HG03159 (cell line): ENCODE measurements at regions not wholly inside any gene's neighbourhood (a gene's known extent, or its start where the extent isn't known, plus 50 kb on each side); places are given as distances from the start of the nearest gene placed in this dataset.
"Not testable (repeated sequence)": the region's sequence is repeated elsewhere in the genome, so short reads cannot be mapped to it uniquely, and the experiment has no call there.

Experiments used
- ATAC-seq: cut with Tn5 transposase; IDR thresholded peaks from one replicate; pipeline ENCODE4 v1.9.1; 2021; ENCODE audit warnings: mild to moderate bottlenecking, moderate library complexity; ENCODE audit not compliant: unreplicated experiment

DNA sequence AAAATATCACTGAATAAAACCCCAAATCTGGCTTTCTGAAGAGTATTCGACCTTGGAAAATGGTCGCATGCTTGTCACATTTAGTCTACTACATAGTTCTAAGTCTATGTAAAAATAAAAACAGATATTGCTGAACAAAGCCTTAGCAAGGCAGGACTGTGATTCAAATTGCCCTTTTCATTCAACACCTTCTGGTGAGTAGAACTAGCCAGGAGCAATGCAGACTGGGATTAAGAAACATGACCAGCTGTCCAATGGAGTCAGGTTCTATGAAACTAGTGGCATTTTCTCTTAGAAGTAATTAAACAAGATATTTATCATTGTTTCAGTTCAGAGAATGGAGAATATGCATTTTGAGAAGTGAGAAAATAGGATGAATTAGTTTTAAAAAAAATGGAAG lies 1260.5 kb upstream of the ACVR2A start:
- no peak for ATAC-seq

DNA sequence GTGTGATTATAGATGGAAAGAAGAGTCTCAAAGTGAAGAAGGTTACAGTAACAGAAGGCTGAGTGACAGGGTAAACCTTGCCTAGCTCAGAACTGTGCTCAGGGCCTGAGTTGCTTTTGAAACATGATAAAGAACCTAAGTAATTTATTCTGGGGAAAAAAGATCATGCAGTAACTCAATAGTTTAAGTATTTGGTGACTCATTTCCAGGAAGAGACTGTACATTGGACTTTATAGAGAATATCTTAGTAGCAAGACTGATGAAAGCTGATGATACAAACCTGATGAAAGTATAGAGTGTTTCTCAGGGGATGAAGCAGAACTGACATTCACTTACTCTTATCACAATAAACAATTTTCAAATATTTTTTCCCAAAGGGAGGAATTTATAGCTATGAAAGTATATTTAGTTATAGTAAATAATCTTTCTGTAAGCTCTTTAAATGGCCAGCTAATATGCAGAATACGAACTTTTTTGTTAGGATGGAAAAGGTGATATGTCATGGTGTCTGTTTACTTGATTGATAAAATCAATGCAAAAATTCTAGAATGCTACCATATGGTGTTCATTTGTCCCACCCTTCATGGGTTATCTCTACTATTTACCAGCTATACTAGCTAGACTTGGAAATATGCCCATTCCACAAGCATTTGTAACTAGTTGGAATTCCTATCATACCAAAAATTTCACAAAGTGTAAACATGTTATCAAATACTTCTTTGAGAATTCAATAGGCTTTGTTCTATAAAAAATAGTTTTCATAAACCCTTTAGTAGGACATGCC lies 1265.5 kb upstream of the ACVR2A start:
- ATAC-seq, result no peak

DNA sequence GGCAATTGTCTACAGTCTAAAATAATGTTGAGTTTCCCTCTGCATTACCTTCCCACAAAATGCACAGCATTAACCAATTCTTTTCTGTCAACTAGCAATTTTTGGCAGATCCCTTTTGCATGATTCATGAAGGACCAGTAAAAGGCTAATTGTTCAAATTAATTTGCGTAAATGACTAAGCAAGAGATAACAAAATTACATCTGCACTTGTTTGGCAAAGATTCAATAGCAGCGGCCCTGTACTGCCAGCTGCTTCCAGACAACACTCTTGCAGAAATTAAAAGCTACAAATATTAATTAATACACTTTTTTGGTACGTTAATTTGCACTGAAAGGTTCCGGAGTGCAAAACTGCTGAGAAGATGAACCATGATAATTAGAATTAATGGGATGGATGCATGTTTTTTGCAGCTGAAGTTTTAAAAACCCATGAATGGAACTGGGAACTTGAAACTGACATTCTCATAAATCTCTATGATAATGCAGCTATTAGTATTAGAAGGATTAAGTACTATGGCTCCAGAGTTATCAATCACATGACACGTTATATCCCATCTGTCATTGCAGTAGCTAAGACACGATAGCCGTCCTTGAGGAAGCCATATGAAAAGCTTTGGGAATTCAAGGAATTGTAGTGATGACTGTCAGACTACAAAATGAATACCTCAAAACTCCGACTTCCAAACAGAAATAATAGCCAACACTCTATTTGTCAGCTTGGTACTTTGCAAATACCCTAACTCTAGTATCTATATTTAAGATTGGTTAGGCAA lies 1268.3 kb upstream of the ACVR2A start:
- ATAC-seq, result no peak

DNA sequence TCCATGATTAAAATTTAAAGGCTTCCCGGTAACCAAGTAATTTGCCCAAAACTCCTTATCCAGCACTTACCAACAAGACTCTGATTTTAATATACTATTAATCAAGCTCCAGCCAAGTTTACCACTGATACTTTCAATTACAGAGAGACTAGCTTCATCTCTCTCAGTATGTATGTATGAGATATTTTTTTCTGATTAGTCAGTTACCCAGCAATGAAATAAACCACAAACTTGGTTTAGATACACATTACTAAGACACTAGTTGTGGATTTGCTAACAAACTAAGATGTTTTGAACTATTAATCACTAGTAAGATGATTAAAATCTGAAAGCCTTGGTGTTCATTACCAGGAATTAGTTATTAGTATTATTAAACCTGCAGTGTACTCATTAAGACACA lies 1272.2 kb upstream of the ACVR2A start:
- no peak for ATAC-seq

DNA sequence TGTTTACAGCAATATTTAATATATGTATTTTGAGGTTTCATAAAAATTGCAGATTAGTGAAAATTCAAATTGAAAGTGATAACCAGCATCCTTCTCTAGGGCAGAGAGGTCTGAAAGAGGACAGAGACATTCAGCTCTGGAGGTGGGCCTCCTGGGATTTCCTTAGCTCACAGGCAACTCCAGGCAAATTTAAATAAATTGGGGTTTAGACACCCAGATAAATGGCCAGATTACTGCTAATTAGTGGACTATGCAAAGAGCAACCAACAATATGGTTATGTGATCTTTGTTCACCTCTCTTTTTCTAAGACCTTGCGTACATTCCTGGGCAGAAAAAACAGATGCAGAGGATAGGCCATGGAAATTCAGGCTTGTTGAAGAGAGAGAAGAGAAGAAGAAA lies 1282.8 kb upstream of the ACVR2A start:
- ATAC-seq, result no peak

DNA sequence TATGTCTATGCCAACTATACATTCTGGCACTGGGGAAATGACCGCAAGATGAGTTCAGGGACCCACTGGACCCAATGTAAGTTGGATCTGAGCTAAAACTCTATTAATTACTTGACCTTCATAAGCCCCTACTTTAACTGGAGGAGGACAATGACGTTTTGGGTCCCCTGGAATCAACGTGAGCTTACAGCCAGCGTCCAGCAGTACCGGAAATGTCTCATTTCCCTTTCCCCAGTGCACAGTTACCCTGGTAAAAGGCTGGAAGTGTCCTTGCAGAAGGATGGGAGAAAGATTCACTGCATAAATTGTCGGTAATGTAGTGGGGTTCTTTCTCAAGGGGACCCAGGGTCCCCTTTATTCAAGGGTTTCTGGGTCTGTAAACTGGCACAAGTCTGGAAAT lies 1297.6 kb upstream of the ACVR2A start:
- ATAC-seq, result no peak

DNA sequence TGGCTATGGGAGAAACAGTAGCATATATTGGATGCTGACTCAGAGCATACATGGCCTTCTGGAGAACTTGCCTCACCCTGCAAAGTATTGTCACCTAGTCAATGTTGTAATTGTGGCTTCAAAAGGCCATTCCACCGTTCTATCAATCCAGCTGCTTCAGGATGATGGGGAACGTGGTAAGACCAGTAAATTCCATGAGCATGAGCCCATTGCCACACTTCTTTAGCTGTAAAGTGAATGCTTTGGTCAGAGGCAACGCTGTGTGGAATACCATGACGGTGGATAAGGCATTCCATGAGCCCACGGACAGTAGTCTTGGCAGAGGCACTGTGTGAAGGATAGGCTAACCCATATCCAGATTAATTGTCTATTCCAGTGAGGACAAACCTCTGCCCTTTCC lies 1300.1 kb upstream of the ACVR2A start:
- ATAC-seq, result no peak

DNA sequence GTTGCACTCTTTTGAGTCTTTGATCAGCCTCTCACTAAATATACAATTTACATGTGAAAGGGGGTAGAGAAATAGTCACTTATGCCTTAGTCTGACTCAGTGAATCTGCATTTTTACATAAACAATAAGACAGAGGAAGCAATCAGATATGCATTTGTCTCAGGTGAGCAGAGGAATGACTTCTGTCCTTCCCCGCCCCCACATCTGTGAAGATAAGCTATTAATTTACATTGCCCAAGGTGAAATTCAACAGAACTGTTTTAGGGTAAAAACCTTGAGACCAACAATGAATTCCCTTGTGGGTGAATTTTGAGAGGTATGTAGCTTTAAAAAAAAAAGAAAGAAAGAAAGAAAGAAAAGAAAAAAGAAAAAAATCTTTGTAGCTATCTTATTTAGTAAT lies 1302.9 kb upstream of the ACVR2A start:
- no peak for ATAC-seq

DNA sequence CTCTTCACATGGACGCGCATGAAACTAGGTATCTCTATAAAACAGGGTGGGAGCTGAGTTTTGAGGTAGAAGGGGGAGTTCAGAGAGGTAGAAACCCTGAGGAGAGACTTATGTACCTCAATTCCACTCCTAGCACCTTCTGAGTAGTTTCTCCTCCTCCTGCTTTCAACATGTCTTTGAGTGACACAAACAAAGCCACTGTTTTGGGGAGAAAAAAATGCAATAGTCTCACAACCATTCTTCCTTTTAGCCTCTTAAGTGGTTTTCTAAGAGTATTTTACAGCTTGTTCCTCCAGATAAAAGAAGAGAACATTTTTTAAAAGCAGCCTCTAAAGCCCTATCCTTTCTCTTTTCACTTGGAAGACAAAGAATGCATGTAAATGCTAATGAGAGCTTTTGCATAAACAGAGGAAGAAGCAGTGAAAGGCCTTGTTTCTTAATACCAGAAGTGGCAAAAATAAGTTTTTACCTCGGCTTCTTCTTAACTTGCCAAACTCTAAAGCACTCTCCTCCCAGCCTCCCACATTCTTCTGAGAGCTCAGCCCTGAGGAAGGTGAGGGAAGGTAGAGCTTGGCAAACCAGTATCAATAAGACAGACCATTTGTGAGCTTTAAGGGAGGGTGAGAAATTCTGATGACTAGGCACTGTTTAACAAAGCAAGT lies 1304.4 kb upstream of the ACVR2A start:
- no peak for ATAC-seq

DNA sequence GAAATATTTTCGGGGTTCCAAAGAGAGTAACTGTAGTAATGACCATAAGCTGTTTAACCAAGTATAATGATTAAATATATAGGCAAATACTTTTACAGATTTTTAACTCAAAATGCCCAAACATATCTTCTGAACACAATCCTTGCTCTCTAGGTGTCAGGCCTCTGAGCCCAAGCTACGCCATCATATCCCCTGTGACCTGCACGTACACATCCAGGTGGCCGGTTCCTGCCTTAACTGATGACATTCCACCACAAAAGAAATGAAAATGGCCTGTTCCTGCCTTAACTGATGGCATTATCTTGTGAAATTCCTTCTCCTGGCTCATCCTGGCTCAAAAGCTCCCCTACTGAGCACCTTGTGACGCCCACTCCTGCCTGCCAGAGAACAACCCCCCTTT lies 1305.1 kb upstream of the ACVR2A start:
- ATAC-seq, result not testable (repeated sequence)

DNA sequence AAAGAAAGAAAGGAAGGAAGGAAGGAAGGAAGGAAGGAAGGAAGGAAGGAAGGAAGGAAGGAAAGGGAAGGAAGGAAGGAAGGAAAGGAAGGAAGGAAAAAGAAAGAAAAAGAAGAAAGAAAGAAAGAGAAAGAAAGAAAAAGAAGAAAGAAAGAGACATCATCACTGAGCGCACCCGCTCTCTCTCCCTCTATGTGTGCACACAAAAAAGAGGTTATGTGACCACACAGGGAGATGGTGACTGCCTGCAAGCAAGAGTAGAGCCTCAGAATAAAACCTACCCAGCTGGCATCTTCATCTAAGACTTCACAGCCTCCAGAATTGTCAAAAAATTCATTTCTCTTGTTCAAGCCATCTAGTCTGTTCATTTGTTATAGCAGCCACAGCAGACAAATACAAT lies 1307.4 kb upstream of the ACVR2A start:
- ATAC-seq, result no peak

DNA sequence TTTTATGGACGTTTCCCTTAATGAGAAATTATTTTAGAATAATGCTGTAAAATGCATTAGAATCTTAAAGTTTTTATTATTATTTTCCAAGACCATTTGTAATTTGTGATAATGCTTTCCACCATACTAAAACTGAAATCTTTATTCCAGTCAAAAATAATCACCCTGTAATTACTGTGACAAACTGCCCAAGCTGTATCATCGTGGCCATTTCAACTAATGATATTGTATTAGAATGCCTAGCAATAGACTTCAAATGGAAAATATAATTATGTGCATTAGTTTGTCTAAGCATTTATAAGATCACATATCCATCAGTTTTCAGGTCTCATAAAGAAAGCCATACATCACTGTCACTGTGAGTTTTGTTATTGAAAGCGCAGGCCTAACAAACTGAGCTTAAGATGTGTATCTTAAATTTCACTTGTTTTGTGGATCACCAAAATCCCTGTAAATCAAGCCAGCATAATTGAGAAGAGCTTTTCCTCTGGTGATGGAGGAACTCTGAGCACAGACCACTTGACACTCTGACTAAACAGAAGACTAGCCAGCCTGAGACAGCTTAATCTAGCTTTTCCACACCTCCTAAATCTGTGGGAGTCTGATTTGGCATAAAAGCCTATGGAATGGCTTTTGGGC lies 1312.2 kb upstream of the ACVR2A start:
- no peak for ATAC-seq

DNA sequence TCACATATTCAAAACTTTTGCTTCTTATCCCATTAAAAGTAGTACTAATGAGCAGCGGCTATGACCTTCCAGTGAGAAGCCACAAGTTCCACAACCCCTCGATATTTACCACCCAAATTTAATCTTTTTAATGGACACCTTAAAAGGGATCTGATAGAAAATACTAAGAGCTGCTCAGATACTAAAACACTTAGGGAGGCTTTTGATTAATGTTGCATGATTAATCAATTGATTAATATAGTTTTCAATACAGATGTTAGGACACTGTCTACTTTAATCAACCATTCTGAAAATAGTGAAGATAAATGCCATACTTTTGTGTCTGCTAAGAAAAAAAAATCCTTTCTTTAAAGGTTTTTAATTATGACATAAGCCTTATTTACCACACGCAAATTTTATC lies 1312.8 kb upstream of the ACVR2A start:
- ATAC-seq, result no peak

DNA sequence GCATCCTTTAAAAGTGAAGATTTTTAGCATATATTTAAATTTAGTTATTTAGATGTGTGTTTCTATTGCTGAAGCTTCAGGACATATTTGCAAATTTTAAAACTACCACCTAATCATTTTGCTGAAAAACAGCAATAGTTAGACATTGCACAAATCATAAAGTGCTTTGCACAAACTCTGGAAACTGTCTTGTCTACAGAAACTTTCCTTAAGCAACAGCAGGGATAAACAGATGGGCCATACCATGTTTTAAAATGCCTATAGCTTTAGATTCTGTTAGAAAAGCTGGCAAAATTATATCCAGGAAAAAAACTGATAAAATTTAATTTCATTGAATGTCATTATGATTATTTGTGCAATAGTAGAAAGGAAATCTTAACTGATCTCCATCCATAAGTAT lies 1313.9 kb upstream of the ACVR2A start:
- ATAC-seq, result no peak

DNA sequence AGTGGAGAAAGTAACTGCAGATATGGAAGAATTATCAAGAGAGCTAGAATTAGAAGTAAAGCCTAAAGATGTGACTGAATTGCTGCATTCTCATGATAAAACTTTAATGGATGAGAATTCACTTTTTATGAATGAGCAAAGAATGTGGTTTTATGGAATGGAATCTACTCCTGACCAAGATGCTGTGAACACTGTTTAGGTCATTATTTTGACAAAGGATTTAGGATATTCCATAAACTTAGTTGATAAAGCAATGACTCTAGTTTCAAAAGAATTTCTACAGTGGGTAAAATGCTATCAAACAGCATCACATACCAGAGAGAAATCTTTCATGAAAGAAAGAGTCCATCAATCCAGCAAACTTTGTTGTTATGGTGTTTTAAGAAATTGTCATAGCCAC lies 1317.7 kb upstream of the ACVR2A start:
- no peak for ATAC-seq

DNA sequence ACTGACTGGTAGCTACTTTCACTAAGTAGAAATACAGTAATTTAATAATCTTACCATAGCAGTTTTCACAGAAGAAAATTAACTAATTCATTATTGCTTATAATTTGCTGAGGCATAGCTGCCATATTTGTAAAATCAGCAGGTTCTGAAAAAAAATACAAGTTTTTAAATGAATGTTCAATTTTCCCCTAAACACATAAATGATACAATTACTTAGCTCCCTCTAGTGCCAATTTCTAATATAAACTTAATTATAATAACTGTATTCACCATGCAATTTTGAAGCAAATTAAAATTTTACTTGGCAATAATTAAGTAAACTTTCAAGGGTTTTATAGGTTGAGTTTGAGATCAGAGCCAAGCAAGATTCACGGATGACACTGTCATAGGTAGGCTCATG lies 1321.6 kb upstream of the ACVR2A start:
- peak; percentile 50 for ATAC-seq

DNA sequence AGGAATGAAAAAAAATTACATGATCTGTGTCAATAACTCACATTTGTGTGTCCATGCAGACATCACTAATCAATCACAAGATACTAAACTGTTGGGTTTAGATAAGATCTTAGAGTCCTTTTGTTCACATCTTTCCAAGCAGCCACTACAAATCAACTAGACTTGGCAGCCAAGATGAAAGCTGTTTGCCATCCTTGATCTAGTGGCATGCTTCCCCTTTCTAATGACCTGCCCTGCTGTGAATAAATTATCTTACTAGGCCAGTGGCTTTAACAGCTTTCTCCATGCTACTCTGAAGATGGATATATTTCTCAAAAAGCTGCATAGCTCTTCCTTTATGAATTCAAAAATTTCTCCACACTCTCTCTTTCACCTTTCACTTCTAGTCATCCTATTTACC lies 1338.0 kb upstream of the ACVR2A start:
- no peak for ATAC-seq

DNA sequence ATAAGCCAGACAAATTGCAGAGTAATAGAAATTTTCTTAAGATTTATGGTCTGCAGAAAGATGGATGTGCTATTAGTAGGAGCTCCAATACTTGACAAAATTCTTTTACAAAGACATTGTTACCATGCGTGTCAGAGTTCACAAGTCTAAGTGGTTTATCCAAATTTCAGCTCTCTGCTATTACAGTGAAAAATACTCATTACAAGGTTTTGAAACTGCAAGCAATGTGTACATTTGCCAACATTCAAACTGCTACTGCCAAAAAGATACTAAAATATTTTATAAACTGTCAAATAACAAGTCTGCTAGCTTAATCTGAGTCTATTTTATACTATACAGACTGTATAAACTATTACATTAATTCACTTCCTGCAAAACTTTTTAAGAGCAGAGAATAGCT lies 1341.5 kb upstream of the ACVR2A start:
- no peak for ATAC-seq

DNA sequence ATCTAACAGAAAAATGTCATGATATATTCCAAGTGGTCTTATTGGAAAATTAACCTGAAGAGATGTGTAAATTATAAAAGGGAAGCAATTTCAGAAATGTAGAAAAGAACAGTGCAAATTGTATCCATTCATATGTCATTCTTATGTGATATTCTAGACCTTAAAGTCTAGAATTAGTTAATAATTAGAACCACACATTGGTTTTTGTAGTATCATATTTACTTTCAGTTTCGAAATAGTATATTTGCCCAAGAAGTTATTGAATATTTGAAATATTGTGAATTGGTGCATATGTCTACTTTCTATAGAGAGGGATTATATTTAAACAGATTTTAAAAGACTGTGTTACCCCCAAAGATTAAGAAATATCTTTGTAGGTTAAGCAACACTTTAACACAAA lies 1348.6 kb upstream of the ACVR2A start:
- ATAC-seq, result peak; percentile 58

DNA sequence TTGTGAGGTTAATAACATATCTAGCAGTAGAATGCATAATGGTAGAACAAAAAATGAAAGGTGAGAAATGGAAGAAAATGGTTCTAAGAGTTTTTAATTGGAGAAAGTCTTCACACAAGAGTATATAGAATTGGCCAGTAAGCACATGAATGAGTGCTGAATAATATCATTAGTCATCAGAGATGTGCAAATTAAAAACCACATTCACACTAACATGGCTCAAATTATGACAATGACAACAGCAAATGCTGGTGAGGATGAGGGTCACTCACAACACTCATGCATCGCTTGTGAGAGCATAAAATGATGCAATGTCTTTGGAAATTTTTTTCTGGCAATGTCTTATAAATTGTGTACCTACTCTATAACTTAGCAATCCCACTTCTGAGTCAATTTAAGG lies 1355.4 kb upstream of the ACVR2A start:
- ATAC-seq, result no peak

DNA sequence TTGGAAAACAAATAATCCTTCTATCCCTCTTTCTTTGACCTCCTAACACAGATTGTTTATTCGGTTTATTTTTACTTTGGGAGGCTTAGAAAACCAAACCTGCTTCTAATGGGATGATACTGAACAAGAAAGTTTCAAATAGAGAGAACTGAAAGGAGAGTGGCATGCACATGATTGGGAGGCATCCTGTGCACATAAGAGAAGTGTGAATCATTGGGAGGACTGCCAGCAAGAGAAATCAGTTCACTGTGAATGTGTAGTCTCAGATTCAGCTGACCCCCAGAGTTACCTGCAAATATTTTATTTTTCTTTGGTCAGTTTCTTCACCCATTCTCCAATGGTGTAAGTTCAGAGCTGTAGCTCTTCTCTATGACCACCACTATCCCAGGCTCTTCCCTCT lies 1363.2 kb upstream of the ACVR2A start:
- ATAC-seq, result no peak

DNA sequence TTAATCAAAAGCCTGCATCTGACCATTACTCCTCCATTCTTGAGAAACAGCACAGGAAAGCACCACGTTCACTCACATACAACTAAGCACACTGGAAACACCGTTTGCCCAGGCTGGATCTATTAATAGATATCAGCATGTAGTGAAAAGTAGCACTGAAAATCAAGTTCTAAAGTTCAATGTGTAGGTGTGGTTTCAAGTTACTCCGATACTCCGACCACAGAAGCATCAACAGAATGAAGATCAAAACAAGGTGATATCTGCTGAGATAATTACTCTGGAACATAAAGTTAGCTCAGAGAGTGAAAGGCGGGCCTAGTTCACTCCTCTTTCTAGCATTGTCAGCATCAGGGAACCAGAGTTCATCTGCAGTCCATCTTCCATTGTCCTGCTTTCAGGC lies 1367.4 kb upstream of the ACVR2A start:
- ATAC-seq, result no peak
